ENCODE measurements at regions not wholly inside any gene's neighbourhood (a gene's known extent, or its start where the extent isn't known, plus 50 kb on each side); places are given as distances from the start of the nearest gene placed in this dataset.
A peak's percentile ranks its signal among the peaks of the same experiment; 100 is the strongest.

- no peak for DNase-seq (ENCODE audit: low read depth, low spot score)
- peak overlapping the region; percentile 53 for H3K27ac ChIP-seq
These were observed 470.8 kb downstream of the PCDH20 start for GRCh38 chr13:60944863-60945262.

GRCh38 chr13:60944016-60944415 is 471.6 kb downstream of the PCDH20 start:
- no peak for DNase-seq (ENCODE audit: low read depth, low spot score)
- H3K27ac ChIP-seq, result peak overlapping the region; percentile 53

GRCh38 chr13:60936281-60936680 is 479.4 kb downstream of the PCDH20 start:
- no peak for DNase-seq (ENCODE audit: low read depth, low spot score)
- H3K27ac ChIP-seq, result no peak overlapping the region

- H3K27ac ChIP-seq, result no peak overlapping the region
These were observed 482.0 kb downstream of the PCDH20 start for GRCh38 chr13:60933638-60934037.

GRCh38 chr13:60931858-60932546 is 483.6 kb downstream of the PCDH20 start:
- H3K27ac ChIP-seq, result peak overlapping the region; percentile 63
- no peak for DNase-seq (ENCODE audit: low read depth, low spot score)

More at GRCh38 chr13:60933638-60934037, 482.0 kb downstream of the PCDH20 start:
- DNase-seq (ENCODE audit: low read depth, low spot score), result no peak

GRCh38 chr13:60925686-60926085 is 490.0 kb downstream of the PCDH20 start:
- H3K27ac ChIP-seq, result no peak overlapping the region
- DNase-seq (ENCODE audit: low read depth, low spot score), result no peak

- H3K27ac ChIP-seq, result no peak overlapping the region
- no peak for DNase-seq (ENCODE audit: low read depth, low spot score)
These were observed 490.8 kb downstream of the PCDH20 start for GRCh38 chr13:60924856-60925255.

- no peak overlapping the region for H3K27ac ChIP-seq
- no peak for DNase-seq (ENCODE audit: low read depth, low spot score)
These were observed 492.9 kb downstream of the PCDH20 start for GRCh38 chr13:60922576-60923231.

- DNase-seq (ENCODE audit: low read depth, low spot score), result no peak
- H3K27ac ChIP-seq, result no peak overlapping the region
These were observed 496.8 kb downstream of the TDRD3 start for GRCh38 chr13:60893801-60894200.

- H3K27ac ChIP-seq, result no peak overlapping the region
- DNase-seq (ENCODE audit: low read depth, low spot score), result no peak
These were observed 490.7 kb downstream of the TDRD3 start for GRCh38 chr13:60887711-60888110.

- H3K27ac ChIP-seq, result no peak overlapping the region
- DNase-seq (ENCODE audit: low read depth, low spot score), result no peak
These were observed 484.5 kb downstream of the TDRD3 start for GRCh38 chr13:60881507-60881906.

- H3K27ac ChIP-seq, result no peak overlapping the region
- no peak for DNase-seq (ENCODE audit: low read depth, low spot score)
These were observed 476.1 kb downstream of the TDRD3 start for GRCh38 chr13:60873116-60873515.

GRCh38 chr13:60869941-60870613 is 473.1 kb downstream of the TDRD3 start:
- no peak for DNase-seq (ENCODE audit: low read depth, low spot score)
- H3K27ac ChIP-seq, result no peak overlapping the region

GRCh38 chr13:60869225-60869624 is 472.2 kb downstream of the TDRD3 start:
- no peak for DNase-seq (ENCODE audit: low read depth, low spot score)
- no peak overlapping the region for H3K27ac ChIP-seq

- no peak overlapping the region for H3K27ac ChIP-seq
- no peak for DNase-seq (ENCODE audit: low read depth, low spot score)
These were observed 465.0 kb downstream of the TDRD3 start for GRCh38 chr13:60862036-60862435.

GRCh38 chr13:60857698-60858097 is 460.7 kb downstream of the TDRD3 start:
- DNase-seq (ENCODE audit: low read depth, low spot score), result no peak
- H3K27ac ChIP-seq, result no peak overlapping the region

- no peak for DNase-seq (ENCODE audit: low read depth, low spot score)
- no peak overlapping the region for H3K27ac ChIP-seq
These were observed 455.9 kb downstream of the TDRD3 start for GRCh38 chr13:60852886-60853285.

- DNase-seq (ENCODE audit: low read depth, low spot score), result no peak
- no peak overlapping the region for H3K27ac ChIP-seq
These were observed 454.4 kb downstream of the TDRD3 start for GRCh38 chr13:60851378-60851777.

- no peak overlapping the region for H3K27ac ChIP-seq
- DNase-seq (ENCODE audit: low read depth, low spot score), result no peak
These were observed 453.5 kb downstream of the TDRD3 start for GRCh38 chr13:60850526-60850925.

GRCh38 chr13:60838581-60838980 is 441.6 kb downstream of the TDRD3 start:
- H3K27ac ChIP-seq, result no peak overlapping the region
- peak; percentile 40 for DNase-seq (ENCODE audit: low read depth, low spot score)

GRCh38 chr13:60837806-60838205 is 440.8 kb downstream of the TDRD3 start:
- H3K27ac ChIP-seq, result no peak overlapping the region
- DNase-seq (ENCODE audit: low read depth, low spot score), result peak; percentile 22

Data from epithelial cell of prostate (primary cell).